SKM-1 (cell line): ENCODE measurements at regions not wholly inside any gene's neighbourhood (a gene's known extent, or its start where the extent isn't known, plus 50 kb on each side); places are given as distances from the start of the nearest gene placed in this dataset.

ENCODE experiments used
- DNase-seq: peaks from one replicate; lab custom pipeline; 2025; ENCODE audit not compliant: unreplicated experiment; lab: John Stamatoyannopoulos, UW

GRCh38 chr5:156232251-156232869, 94.6 kb upstream of the SGCD start:
- no peak for DNase-seq

- DNase-seq = no peak
Measured at GRCh38 chr5:156237361-156237760, 89.6 kb upstream of the SGCD start.

GRCh38 chr5:156239800-156240199, 87.2 kb upstream of the SGCD start:
- no peak for DNase-seq

- DNase-seq = no peak
Measured at GRCh38 chr5:156240414-156240813, 86.5 kb upstream of the SGCD start.

GRCh38 chr5:156241266-156241665, 85.7 kb upstream of the SGCD start:
- DNase-seq = no peak

GRCh38 chr5:156245895-156246294, 81.1 kb upstream of the SGCD start:
- no peak for DNase-seq

- DNase-seq = no peak
Measured at GRCh38 chr5:156251076-156251475, 75.9 kb upstream of the SGCD start.

GRCh38 chr5:156253130-156253529, 73.8 kb upstream of the SGCD start:
- DNase-seq = no peak

- DNase-seq = no peak
Measured at GRCh38 chr5:156254196-156254595, 72.8 kb upstream of the SGCD start.

GRCh38 chr5:156256642-156257041, 70.3 kb upstream of the SGCD start:
- DNase-seq = no peak

GRCh38 chr5:156258934-156259333, 68.0 kb upstream of the SGCD start:
- no peak for DNase-seq

GRCh38 chr5:156259618-156260017, 67.3 kb upstream of the SGCD start:
- DNase-seq = no peak

GRCh38 chr5:156261275-156261939, 65.6 kb upstream of the SGCD start:
- no peak for DNase-seq

GRCh38 chr5:156271569-156271968, 55.4 kb upstream of the SGCD start:
- no peak for DNase-seq

- DNase-seq = no peak
Measured at GRCh38 chr5:156272139-156272538, 54.8 kb upstream of the SGCD start.

GRCh38 chr5:156273325-156273724, 53.6 kb upstream of the SGCD start:
- DNase-seq = no peak

GRCh38 chr5:156274453-156274852, 52.5 kb upstream of the SGCD start:
- no peak for DNase-seq
